ENCODE measurements at regions not wholly inside any gene's neighbourhood (a gene's known extent, or its start where the extent isn't known, plus 50 kb on each side); places are given as distances from the start of the nearest gene placed in this dataset.
"Not testable (repeated sequence)": the region's sequence is repeated elsewhere in the genome, so short reads cannot be mapped to it uniquely, and the experiment has no call there.

GRCh38 chr3:177618873-177619733, 421.8 kb upstream of the TBL1XR1 start:
- POLR2A ChIA-PET = no interaction called here
- CTCF ChIA-PET = no interaction called here

- ChIA-PET CTCF (no interaction called here), POLR2A (no interaction called here)
Observed at GRCh38 chr3:177620073-177620472, 422.8 kb upstream of the TBL1XR1 start.

GRCh38 chr3:177622520-177622919, 425.2 kb upstream of the TBL1XR1 start:
- ChIA-PET CTCF (interaction anchor here (1.1 kb wide), 1 partner anchor 24 kb away, joined by 3 read pairs; no protein-coding TSS in a partner anchor), POLR2A (no interaction called here)

GRCh38 chr3:177622982-177623617, 425.8 kb upstream of the TBL1XR1 start:
- ChIA-PET POLR2A (no interaction called here), CTCF (interaction anchor here (1.1 kb wide), 1 partner anchor 23 kb away, joined by 3 read pairs; no protein-coding TSS in a partner anchor)

- ChIA-PET CTCF (interaction anchor here (1.6 kb wide), 1 partner anchor 17 kb away, joined by 5 read pairs; no protein-coding TSS in a partner anchor), POLR2A (no interaction called here)
Observed at GRCh38 chr3:177624528-177625495, 427.5 kb upstream of the TBL1XR1 start.

- CTCF ChIA-PET = no interaction called here
Observed at GRCh38 chr3:177626045-177626444, 428.8 kb upstream of the TBL1XR1 start.

GRCh38 chr3:177628095-177628719, 430.9 kb upstream of the TBL1XR1 start:
- POLR2A ChIA-PET, CTCF ChIA-PET: not testable (repeated sequence)

More at GRCh38 chr3:177626045-177626444, 428.8 kb upstream of the TBL1XR1 start:
- POLR2A ChIA-PET = no interaction called here

GRCh38 chr3:177629276-177629675, 432.0 kb upstream of the TBL1XR1 start:
- ChIA-PET CTCF (no interaction called here), POLR2A (no interaction called here)

GRCh38 chr3:177633671-177634207, 436.5 kb upstream of the TBL1XR1 start:
- POLR2A ChIA-PET = no interaction called here
- CTCF ChIA-PET = no interaction called here

GRCh38 chr3:177635601-177636106, 438.4 kb upstream of the TBL1XR1 start:
- POLR2A ChIA-PET, CTCF ChIA-PET: not testable (repeated sequence)

- POLR2A ChIA-PET = no interaction called here
- CTCF ChIA-PET = no interaction called here
Observed at GRCh38 chr3:177640319-177640965, 443.2 kb upstream of the TBL1XR1 start.

GRCh38 chr3:177641206-177641605, 443.9 kb upstream of the TBL1XR1 start:
- ChIA-PET POLR2A (no interaction called here), CTCF (interaction anchor here (1.2 kb wide), 1 partner anchor 17 kb away, joined by 5 read pairs; no protein-coding TSS in a partner anchor)

GRCh38 chr3:177642042-177642803, 444.9 kb upstream of the TBL1XR1 start:
- CTCF ChIA-PET = interaction anchor here (1.2 kb wide), 1 partner anchor 18 kb away, joined by 5 read pairs; no protein-coding TSS in a partner anchor
- POLR2A ChIA-PET = no interaction called here

- ChIA-PET POLR2A (no interaction called here), CTCF (interaction anchor here (0.7 kb wide), 1 partner anchor 90 kb away, joined by 4 read pairs; no protein-coding TSS in a partner anchor)
Observed at GRCh38 chr3:177642804-177643125, 445.5 kb upstream of the TBL1XR1 start.

- POLR2A ChIA-PET = no interaction called here
- CTCF ChIA-PET = interaction anchor here (0.5 to 1.3 kb wide), 3 partner anchors 20 to 547 kb away, joined by 3 read pairs; no protein-coding TSS in a partner anchor
Observed at GRCh38 chr3:177646749-177647148, 449.5 kb upstream of the TBL1XR1 start.

- ChIA-PET POLR2A (no interaction called here), CTCF (interaction anchor here (0.9 to 1.3 kb wide), 2 partner anchors 20 to 25 kb away, joined by 3 read pairs; no protein-coding TSS in a partner anchor)
Observed at GRCh38 chr3:177647341-177647740, 450.1 kb upstream of the TBL1XR1 start.

GRCh38 chr3:177647876-177648275, 450.6 kb upstream of the TBL1XR1 start:
- ChIA-PET POLR2A (no interaction called here), CTCF (interaction anchor here (0.6 kb wide), 1 partner anchor 1700 kb away, joined by 5 read pairs; the partner anchor contains the start of gene MFN1)
